ENCODE measurements at regions not wholly inside any gene's neighbourhood (a gene's known extent, or its start where the extent isn't known, plus 50 kb on each side); places are given as distances from the start of the nearest gene placed in this dataset.

DNA sequence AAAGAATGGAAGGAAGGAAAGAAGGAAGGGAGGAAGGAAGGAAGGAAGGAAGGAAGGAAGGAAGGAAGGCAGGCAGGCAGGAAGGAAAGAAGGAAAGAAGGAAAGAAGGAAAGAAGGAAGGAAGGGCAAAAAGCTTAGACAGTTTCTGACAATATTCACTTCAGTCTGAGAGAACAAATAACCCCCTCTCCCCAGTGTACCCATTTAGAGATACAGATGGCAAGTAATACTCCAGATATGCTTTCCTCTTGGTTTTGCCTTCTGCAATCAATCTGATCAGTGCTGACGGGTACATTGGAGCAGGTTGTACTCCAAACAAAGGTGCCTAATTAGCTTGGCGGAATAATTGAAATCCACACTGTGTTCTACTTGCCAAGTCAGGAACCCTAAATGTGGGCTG lies 534.6 kb upstream of the TMEFF2 start:
- TF ChIP-seq TCF12 (IDR thresholded peaks at IDR 0.05; ENCODE audit: low read depth) (no peak), CREB1 (IDR thresholded peaks at IDR 0.05; ENCODE audit: low read depth) (no peak), ZBTB7A (IDR thresholded peaks at IDR 0.05; ENCODE audit: low read depth) (no peak)

- TF ChIP-seq EP300 (IDR thresholded peaks at IDR 0.05; ENCODE audit: borderline replicate concordance), result no peak
- TF ChIP-seq REST (IDR thresholded peaks at IDR 0.05; ENCODE audit: low read depth), result no peak
- no peak for TF ChIP-seq CREB1 (IDR thresholded peaks at IDR 0.05; ENCODE audit: low read depth)
- TF ChIP-seq YY1 (IDR thresholded peaks at IDR 0.05; ENCODE audit: low read depth), result no peak
- no peak for TF ChIP-seq TAF1 (IDR thresholded peaks at IDR 0.05; ENCODE audit: low read depth)
- no peak for TF ChIP-seq MAX (IDR thresholded peaks at IDR 0.05)
- TF ChIP-seq CEBPB (IDR thresholded peaks at IDR 0.05), result no peak
- no peak for TF ChIP-seq TEAD4 (IDR thresholded peaks at IDR 0.05)
- no peak for TF ChIP-seq TCF12 (IDR thresholded peaks at IDR 0.05; ENCODE audit: low read depth)
- no peak for TF ChIP-seq EGR1 (IDR thresholded peaks at IDR 0.05)
Observed at GRCh38 chr2:192725991-192726390, 531.3 kb upstream of the TMEFF2 start.

DNA sequence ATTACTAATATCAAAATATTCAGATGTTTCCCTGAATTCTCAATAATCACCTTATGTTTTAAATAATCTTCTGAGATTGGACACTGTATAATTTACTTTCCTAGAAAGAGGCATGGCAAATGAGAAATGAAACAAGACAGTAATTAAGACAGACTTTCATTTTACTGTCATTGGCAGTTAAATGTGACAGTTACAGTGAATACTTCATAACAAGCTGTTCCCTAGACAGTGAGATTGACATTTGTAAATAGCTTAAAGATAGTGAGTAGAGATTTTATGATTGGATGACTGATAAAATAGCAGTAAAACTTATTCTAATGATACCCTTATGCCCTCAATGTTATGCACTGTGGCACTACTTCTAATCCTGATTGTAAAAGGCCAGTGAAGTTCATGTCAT lies 524.9 kb upstream of the TMEFF2 start:
- TF ChIP-seq YY1 (IDR thresholded peaks at IDR 0.05; ENCODE audit: low read depth) (no peak), CEBPB (IDR thresholded peaks at IDR 0.05) (no peak), MAX (IDR thresholded peaks at IDR 0.05) (no peak), EGR1 (IDR thresholded peaks at IDR 0.05) (no peak), EP300 (IDR thresholded peaks at IDR 0.05; ENCODE audit: borderline replicate concordance) (no peak), ZBTB7A (IDR thresholded peaks at IDR 0.05; ENCODE audit: low read depth) (no peak), TAF1 (IDR thresholded peaks at IDR 0.05; ENCODE audit: low read depth) (no peak), NFIC (IDR thresholded peaks at IDR 0.05) (no peak), RAD21 (IDR thresholded peaks at IDR 0.05; ENCODE audit: low read depth) (no peak), FOXM1 (IDR thresholded peaks at IDR 0.05; ENCODE audit: borderline replicate concordance, low read depth) (no peak), USF1 (IDR thresholded peaks at IDR 0.05) (no peak), REST (IDR thresholded peaks at IDR 0.05; ENCODE audit: low read depth) (no peak), TCF12 (IDR thresholded peaks at IDR 0.05; ENCODE audit: low read depth) (no peak), CREB1 (IDR thresholded peaks at IDR 0.05; ENCODE audit: low read depth) (no peak), TEAD4 (IDR thresholded peaks at IDR 0.05) (no peak)

DNA sequence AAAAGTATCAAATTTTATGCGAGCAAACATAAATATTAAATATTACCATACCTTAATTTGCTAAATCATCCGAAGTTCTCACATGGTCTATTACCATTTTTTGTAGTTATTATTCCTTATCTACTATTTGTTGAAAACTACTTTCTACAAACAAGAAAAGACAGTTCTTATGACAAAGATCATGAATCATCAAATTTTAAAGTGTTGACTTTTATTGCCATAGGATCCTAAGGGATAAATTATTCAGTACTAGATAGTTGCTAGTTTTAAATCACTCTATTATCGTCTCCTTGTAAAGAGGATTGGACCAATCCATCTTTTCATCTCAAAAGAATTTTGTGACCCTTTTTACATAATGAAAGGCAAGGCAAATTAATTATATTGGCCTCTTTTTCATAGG lies 523.6 kb upstream of the TMEFF2 start:
- no peak for TF ChIP-seq TEAD4 (IDR thresholded peaks at IDR 0.05)
- no peak for TF ChIP-seq REST (IDR thresholded peaks at IDR 0.05; ENCODE audit: low read depth)
- TF ChIP-seq TCF12 (IDR thresholded peaks at IDR 0.05; ENCODE audit: low read depth), result no peak
- TF ChIP-seq CREB1 (IDR thresholded peaks at IDR 0.05; ENCODE audit: low read depth), result no peak
- no peak for TF ChIP-seq MAX (IDR thresholded peaks at IDR 0.05)
- TF ChIP-seq EP300 (IDR thresholded peaks at IDR 0.05; ENCODE audit: borderline replicate concordance), result no peak
- TF ChIP-seq FOXM1 (IDR thresholded peaks at IDR 0.05; ENCODE audit: borderline replicate concordance, low read depth), result no peak
- no peak for TF ChIP-seq CEBPB (IDR thresholded peaks at IDR 0.05)
- TF ChIP-seq NFIC (IDR thresholded peaks at IDR 0.05), result no peak
- no peak for TF ChIP-seq RAD21 (IDR thresholded peaks at IDR 0.05; ENCODE audit: low read depth)
- no peak for TF ChIP-seq USF1 (IDR thresholded peaks at IDR 0.05)
- no peak for TF ChIP-seq YY1 (IDR thresholded peaks at IDR 0.05; ENCODE audit: low read depth)
- TF ChIP-seq TAF1 (IDR thresholded peaks at IDR 0.05; ENCODE audit: low read depth), result no peak
- no peak for TF ChIP-seq EGR1 (IDR thresholded peaks at IDR 0.05)
- TF ChIP-seq ZBTB7A (IDR thresholded peaks at IDR 0.05; ENCODE audit: low read depth), result no peak
